ENCODE measurements at regions not wholly inside any gene's neighbourhood (a gene's known extent, or its start where the extent isn't known, plus 50 kb on each side); places are given as distances from the start of the nearest gene placed in this dataset.

GRCh38 chr5:117763271-117763670, 1188.6 kb upstream of the SEMA6A start:
- Histone ChIP-seq H3K4me3 (ENCODE audit: low read length) (no peak overlapping the region), H3K36me3 (ENCODE audit: control insufficient read depth, low read length) (no peaks in the 10 kb centered on the region), H3K27ac (ENCODE audit: low read depth, low read length) (no peak overlapping the region), H3K4me2 (ENCODE audit: low read length) (no peak overlapping the region), H3K79me2 (ENCODE audit: control insufficient read depth, low read length) (no peaks in the 10 kb centered on the region), H4K20me1 (ENCODE audit: control insufficient read depth, insufficient read depth, low read depth, low read length) (no peaks in the 10 kb centered on the region), H3K9me2 (replicated peaks; ENCODE audit: control insufficient read depth, low read length) (no peaks in the 10 kb centered on the region), H3K4me1 (ENCODE audit: control insufficient read depth, low read length) (no peaks in the 10 kb centered on the region), H3K9me3 (ENCODE audit: control insufficient read depth, insufficient read depth, low read length) (no peaks in the 10 kb centered on the region), H3K27me3 (ENCODE audit: control insufficient read depth, low read length) (no peaks in the 10 kb centered on the region), H3F3A (ENCODE audit: control insufficient read depth, insufficient read depth) (no peaks in the 10 kb centered on the region)
- TF ChIP-seq EZH2phosphoT487 (IDR thresholded peaks at IDR 0.05; ENCODE audit: borderline replicate concordance, low read length), result no peak
- no peak for TF ChIP-seq CTCF (IDR thresholded peaks at IDR 0.05; ENCODE audit: low read depth, low read length, poor library complexity, severe bottlenecking)

GRCh38 chr5:117761186-117761585, 1186.6 kb upstream of the SEMA6A start:
- Histone ChIP-seq H3K4me2 (ENCODE audit: low read length) (no peak overlapping the region), H3K9me3 (ENCODE audit: control insufficient read depth, insufficient read depth, low read length) (no peaks in the 10 kb centered on the region), H3K9me2 (replicated peaks; ENCODE audit: control insufficient read depth, low read length) (no peaks in the 10 kb centered on the region), H3K36me3 (ENCODE audit: control insufficient read depth, low read length) (no peaks in the 10 kb centered on the region), H3K4me1 (ENCODE audit: control insufficient read depth, low read length) (no peaks in the 10 kb centered on the region), H3F3A (ENCODE audit: control insufficient read depth, insufficient read depth) (no peaks in the 10 kb centered on the region), H3K27ac (ENCODE audit: low read depth, low read length) (no peak overlapping the region), H3K79me2 (ENCODE audit: control insufficient read depth, low read length) (no peaks in the 10 kb centered on the region), H4K20me1 (ENCODE audit: control insufficient read depth, insufficient read depth, low read depth, low read length) (no peaks in the 10 kb centered on the region), H3K27me3 (ENCODE audit: control insufficient read depth, low read length) (no peaks in the 10 kb centered on the region), H3K4me3 (ENCODE audit: low read length) (no peak overlapping the region)
- TF ChIP-seq CTCF (IDR thresholded peaks at IDR 0.05; ENCODE audit: low read depth, low read length, poor library complexity, severe bottlenecking), result no peak
- no peak for TF ChIP-seq EZH2phosphoT487 (IDR thresholded peaks at IDR 0.05; ENCODE audit: borderline replicate concordance, low read length)

- Histone ChIP-seq H3K4me1 (ENCODE audit: control insufficient read depth, low read length) (no peaks in the 10 kb centered on the region), H3F3A (ENCODE audit: control insufficient read depth, insufficient read depth) (no peaks in the 10 kb centered on the region), H4K20me1 (ENCODE audit: control insufficient read depth, insufficient read depth, low read depth, low read length) (no peaks in the 10 kb centered on the region), H3K9me2 (replicated peaks; ENCODE audit: control insufficient read depth, low read length) (no peaks in the 10 kb centered on the region), H3K27ac (ENCODE audit: low read depth, low read length) (no peak overlapping the region), H3K27me3 (ENCODE audit: control insufficient read depth, low read length) (no peaks in the 10 kb centered on the region), H3K79me2 (ENCODE audit: control insufficient read depth, low read length) (no peaks in the 10 kb centered on the region), H3K4me2 (ENCODE audit: low read length) (no peak overlapping the region), H3K9me3 (ENCODE audit: control insufficient read depth, insufficient read depth, low read length) (no peaks in the 10 kb centered on the region), H3K36me3 (ENCODE audit: control insufficient read depth, low read length) (no peaks in the 10 kb centered on the region), H3K4me3 (ENCODE audit: low read length) (no peak overlapping the region)
- TF ChIP-seq EZH2phosphoT487 (IDR thresholded peaks at IDR 0.05; ENCODE audit: borderline replicate concordance, low read length) (no peak), CTCF (IDR thresholded peaks at IDR 0.05; ENCODE audit: low read depth, low read length, poor library complexity, severe bottlenecking) (no peak)
Measured at GRCh38 chr5:117759849-117760499, 1185.4 kb upstream of the SEMA6A start.
